ENCODE measurements at regions not wholly inside any gene's neighbourhood (a gene's known extent, or its start where the extent isn't known, plus 50 kb on each side); places are given as distances from the start of the nearest gene placed in this dataset.

- Histone ChIP-seq H3K4me1 (ENCODE audit: insufficient read depth, poor library complexity, severe bottlenecking) (peaks cover 6% of the 10 kb centered on the region), H3K4me3 (ENCODE audit: severe bottlenecking) (no peak overlapping the region), H3K36me3 (ENCODE audit: low read depth) (no peaks in the 10 kb centered on the region), H3K9me3 (ENCODE audit: severe bottlenecking) (no peaks in the 10 kb centered on the region), H3K27me3 (ENCODE audit: insufficient read depth, poor library complexity, severe bottlenecking) (no peaks in the 10 kb centered on the region), H3K27ac (ENCODE audit: poor library complexity, severe bottlenecking) (no peak overlapping the region)
- no peak for TF ChIP-seq CTCF (IDR thresholded peaks at IDR 0.05; ENCODE audit: poor library complexity, severe bottlenecking)
- ATAC-seq (ENCODE audit: low read depth) (no peak), DNase-seq (ENCODE audit: low spot score) (no peak)
Observed at GRCh38 chr20:6618051-6618450, 149.4 kb upstream of the BMP2 start.

- Histone ChIP-seq H3K9me3 (ENCODE audit: severe bottlenecking) (no peaks in the 10 kb centered on the region), H3K4me1 (ENCODE audit: insufficient read depth, poor library complexity, severe bottlenecking) (peaks cover 16% of the 10 kb centered on the region), H3K36me3 (ENCODE audit: low read depth) (no peaks in the 10 kb centered on the region), H3K4me3 (ENCODE audit: severe bottlenecking) (no peak overlapping the region), H3K27ac (ENCODE audit: poor library complexity, severe bottlenecking) (no peak overlapping the region), H3K27me3 (ENCODE audit: insufficient read depth, poor library complexity, severe bottlenecking) (no peaks in the 10 kb centered on the region)
- no peak for ATAC-seq (ENCODE audit: low read depth)
- no peak for DNase-seq (ENCODE audit: low spot score)
- no peak for TF ChIP-seq CTCF (IDR thresholded peaks at IDR 0.05; ENCODE audit: poor library complexity, severe bottlenecking)
Observed at GRCh38 chr20:6616421-6616820, 151.1 kb upstream of the BMP2 start.

GRCh38 chr20:6614836-6615235, 152.7 kb upstream of the BMP2 start:
- H3K27ac ChIP-seq (ENCODE audit: poor library complexity, severe bottlenecking), result no peak overlapping the region
- no peak for TF ChIP-seq CTCF (IDR thresholded peaks at IDR 0.05; ENCODE audit: poor library complexity, severe bottlenecking)
- no peaks in the 10 kb centered on the region for H3K27me3 ChIP-seq (ENCODE audit: insufficient read depth, poor library complexity, severe bottlenecking)
- H3K36me3 ChIP-seq (ENCODE audit: low read depth), result no peaks in the 10 kb centered on the region
- DNase-seq (ENCODE audit: low spot score) (no peak), ATAC-seq (ENCODE audit: low read depth) (no peak)
- no peak overlapping the region for H3K4me3 ChIP-seq (ENCODE audit: severe bottlenecking)
- H3K9me3 ChIP-seq (ENCODE audit: severe bottlenecking), result no peaks in the 10 kb centered on the region
- peaks cover 16% of the 10 kb centered on the region for H3K4me1 ChIP-seq (ENCODE audit: insufficient read depth, poor library complexity, severe bottlenecking)

- no peak for DNase-seq (ENCODE audit: low spot score)
- H3K36me3 ChIP-seq (ENCODE audit: low read depth), result no peaks in the 10 kb centered on the region
- no peaks in the 10 kb centered on the region for H3K9me3 ChIP-seq (ENCODE audit: severe bottlenecking)
- TF ChIP-seq CTCF (IDR thresholded peaks at IDR 0.05; ENCODE audit: poor library complexity, severe bottlenecking), result no peak
- no peak overlapping the region for H3K4me3 ChIP-seq (ENCODE audit: severe bottlenecking)
- H3K27ac ChIP-seq (ENCODE audit: poor library complexity, severe bottlenecking), result no peak overlapping the region
- H3K27me3 ChIP-seq (ENCODE audit: insufficient read depth, poor library complexity, severe bottlenecking), result no peaks in the 10 kb centered on the region
- peaks cover 16% of the 10 kb centered on the region for H3K4me1 ChIP-seq (ENCODE audit: insufficient read depth, poor library complexity, severe bottlenecking)
- ATAC-seq (ENCODE audit: low read depth), result peak; percentile 85
Observed at GRCh38 chr20:6613280-6613861, 154.1 kb upstream of the BMP2 start.

- H3K4me3 ChIP-seq (ENCODE audit: severe bottlenecking), result no peak overlapping the region
- no peaks in the 10 kb centered on the region for H3K36me3 ChIP-seq (ENCODE audit: low read depth)
- H3K9me3 ChIP-seq (ENCODE audit: severe bottlenecking), result no peaks in the 10 kb centered on the region
- H3K27ac ChIP-seq (ENCODE audit: poor library complexity, severe bottlenecking), result no peak overlapping the region
- no peaks in the 10 kb centered on the region for H3K27me3 ChIP-seq (ENCODE audit: insufficient read depth, poor library complexity, severe bottlenecking)
- H3K4me1 ChIP-seq (ENCODE audit: insufficient read depth, poor library complexity, severe bottlenecking), result peaks cover 16% of the 10 kb centered on the region
- DNase-seq (ENCODE audit: low spot score) (no peak), ATAC-seq (ENCODE audit: low read depth) (no peak)
- TF ChIP-seq CTCF (IDR thresholded peaks at IDR 0.05; ENCODE audit: poor library complexity, severe bottlenecking), result no peak
Observed at GRCh38 chr20:6612606-6612923, 154.9 kb upstream of the BMP2 start.

Data from RWPE2 (cell line).